Stimulated activated CD8-positive, alpha-beta memory T cell treated with anti-CD3 and anti-CD28 coated beads, Interleukin-15, amount 100 ng/mL, for 4 hours (primary cell): ENCODE measurements at regions not wholly inside any gene's neighbourhood (a gene's known extent, or its start where the extent isn't known, plus 50 kb on each side); places are given as distances from the start of the nearest gene placed in this dataset.

Source experiments
- DNase-seq, 2 donors: peaks; one replicate each; pipeline ENCODE4 v3.0.0-alpha.2; 2020; ENCODE audit warnings: low read depth in 2 of 2

- DNase-seq = no peak
These were observed 214.0 kb upstream of the BTG1 start for GRCh38 chr12:92359581-92360209.

GRCh38 chr12:92357584-92358261, 212.1 kb upstream of the BTG1 start:
- no peak for DNase-seq

- no peak for DNase-seq
These were observed 210.8 kb upstream of the BTG1 start for GRCh38 chr12:92356425-92356824.

DNA sequence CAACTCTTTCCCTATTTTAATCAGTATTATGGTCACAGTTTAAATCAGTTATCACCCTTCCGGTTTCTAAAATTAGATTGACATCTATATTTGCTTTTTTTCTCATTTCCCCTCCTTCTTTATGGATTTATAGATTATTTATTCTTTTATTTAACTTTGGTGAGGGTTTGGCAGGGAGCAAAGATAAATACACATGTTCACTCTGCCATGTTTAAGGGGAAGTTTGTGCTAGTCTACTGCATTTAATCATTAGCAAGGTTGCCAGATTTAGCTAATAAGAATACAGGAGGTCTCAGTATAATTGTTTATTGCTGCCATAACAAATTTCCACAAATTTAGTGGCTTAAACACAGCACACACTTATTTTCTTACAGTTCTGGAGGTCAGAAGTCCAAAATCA, 204.0 kb upstream of the BTG1 start:
- no peak for DNase-seq

- DNase-seq = no peak
These were observed 196.9 kb upstream of the BTG1 start for GRCh38 chr12:92342574-92342973.

DNA sequence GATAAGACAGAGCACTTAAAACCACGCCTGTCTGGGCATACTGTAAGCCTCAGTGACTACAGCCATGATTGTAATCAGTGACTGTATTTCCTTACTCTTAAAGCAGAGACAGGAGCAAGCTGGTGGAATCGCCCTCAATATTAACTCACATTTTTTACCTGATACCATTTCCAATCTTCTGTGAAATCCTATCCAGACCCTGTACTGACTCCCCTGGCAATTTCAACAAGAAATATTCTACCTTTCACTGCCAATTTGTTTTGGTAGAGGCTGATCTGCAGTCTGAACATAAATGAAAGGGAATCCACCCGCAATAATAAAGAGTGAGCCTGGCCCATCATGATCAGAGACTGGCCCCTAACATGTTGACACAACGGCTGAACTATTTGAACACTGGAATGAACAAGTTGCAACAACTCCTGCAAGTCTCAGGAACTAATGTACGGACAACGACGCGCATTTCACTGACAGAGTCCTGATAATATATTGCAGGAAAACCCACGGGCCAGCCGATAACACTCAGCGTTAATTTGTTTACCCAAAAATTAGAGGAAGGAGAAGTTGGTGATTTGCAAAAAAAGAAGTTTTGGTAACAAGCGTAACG, 195.5 kb upstream of the BTG1 start:
- DNase-seq = no peak

DNA sequence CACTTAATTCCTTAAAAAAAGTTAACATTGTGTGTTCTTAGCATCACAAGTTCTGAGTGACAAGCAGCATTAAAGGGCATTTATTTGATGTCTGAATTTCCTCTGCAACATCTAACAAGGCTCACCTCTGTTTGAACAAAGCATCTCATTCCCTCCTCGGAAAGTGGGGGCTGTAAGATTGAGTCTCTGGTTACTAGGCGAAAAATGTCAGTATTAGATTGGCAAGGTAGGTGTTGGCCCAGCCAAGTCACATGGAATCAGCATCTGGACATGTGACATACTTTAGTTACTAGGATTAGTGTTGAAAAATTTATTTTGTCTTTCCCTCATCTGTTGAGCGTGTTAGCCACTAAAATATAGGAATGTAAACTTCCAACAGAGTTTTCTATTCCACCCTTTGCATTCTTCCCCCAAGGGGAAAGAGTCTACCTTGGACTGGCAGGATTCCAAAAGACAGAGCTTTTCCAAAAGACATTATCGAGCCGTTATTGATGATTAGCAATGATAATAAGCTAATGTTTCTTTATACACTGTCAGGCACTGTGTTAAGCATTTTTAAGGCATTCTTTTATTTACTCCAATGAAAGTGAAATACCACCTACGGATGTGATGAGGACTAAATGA, 194.9 kb upstream of the BTG1 start:
- no peak for DNase-seq

- DNase-seq = no peak
These were observed 194.4 kb upstream of the BTG1 start for GRCh38 chr12:92340003-92340402.

DNA sequence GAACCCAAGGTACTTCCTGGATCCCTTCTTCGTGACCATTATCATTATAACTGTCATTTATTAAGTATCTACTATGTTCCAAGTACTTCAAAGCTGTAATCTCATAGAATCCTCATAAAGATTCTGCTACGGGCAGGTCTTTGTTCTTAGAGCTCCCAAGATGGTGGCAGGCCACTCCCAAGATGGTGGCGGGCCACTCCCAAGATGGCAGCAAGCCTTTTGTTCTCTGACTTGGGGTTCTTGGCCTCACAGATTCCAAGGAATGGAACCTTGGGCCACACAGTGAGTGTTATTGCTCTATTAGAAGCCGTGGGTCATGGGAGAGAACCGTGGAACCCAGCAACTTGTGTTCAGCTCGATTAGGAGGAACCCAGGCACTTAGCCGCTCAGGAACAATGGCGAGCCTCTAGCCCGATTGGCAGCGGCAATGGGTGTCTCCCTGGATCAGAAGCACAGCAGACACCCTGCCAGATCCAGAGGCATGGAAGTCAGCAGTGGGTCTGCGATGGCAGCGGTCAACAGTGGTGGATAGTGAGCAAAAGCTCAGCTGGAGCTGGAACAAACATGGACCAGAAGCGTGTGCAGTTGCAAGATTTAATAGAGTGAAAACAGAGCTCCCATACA, 193.7 kb upstream of the BTG1 start:
- no peak for DNase-seq

GRCh38 chr12:92338671-92339070, 193.0 kb upstream of the BTG1 start:
- no peak for DNase-seq

- no peak for DNase-seq
These were observed 192.5 kb upstream of the BTG1 start for GRCh38 chr12:92338102-92338501.

DNA sequence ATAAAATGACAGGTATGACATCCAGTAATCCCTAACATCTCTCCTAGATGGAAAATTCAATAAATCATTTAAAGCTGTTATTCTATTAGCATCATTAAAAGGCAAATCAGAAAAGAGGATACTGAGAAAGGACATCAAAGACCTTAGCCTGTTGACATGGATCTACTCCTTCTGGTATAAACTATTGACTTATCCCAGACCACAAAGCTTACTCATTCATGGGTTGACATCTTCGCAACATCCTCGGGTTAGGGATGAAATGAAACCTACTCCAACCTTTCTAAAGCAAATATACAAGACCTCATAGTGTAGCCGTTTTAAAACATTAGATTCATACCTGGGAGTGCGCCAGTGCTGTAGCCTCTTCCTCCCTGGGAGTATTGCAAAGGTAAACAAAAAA, 191.5 kb upstream of the BTG1 start:
- DNase-seq = no peak

DNA sequence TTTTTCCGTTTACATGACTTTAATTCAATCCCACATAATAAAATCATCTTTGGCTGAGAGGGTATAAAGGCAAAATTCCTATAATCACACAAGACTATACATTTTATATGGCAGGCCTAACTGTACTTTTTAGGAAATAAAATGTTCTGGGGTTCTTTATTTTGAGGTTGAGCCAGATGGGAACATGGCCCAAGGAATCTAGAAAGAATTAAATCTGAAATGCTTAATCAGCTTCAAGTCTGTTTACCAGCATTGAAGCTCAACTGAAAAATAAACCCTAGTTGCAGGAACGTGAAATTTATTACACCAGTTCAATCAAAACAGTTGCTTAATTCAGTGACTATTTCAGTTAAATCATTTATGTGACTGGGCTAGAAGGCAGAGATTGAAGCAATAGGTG, 191.0 kb upstream of the BTG1 start:
- no peak for DNase-seq

GRCh38 chr12:92335831-92336230, 190.2 kb upstream of the BTG1 start:
- no peak for DNase-seq

GRCh38 chr12:92334552-92334951, 188.9 kb upstream of the BTG1 start:
- no peak for DNase-seq

GRCh38 chr12:92332552-92332951, 186.9 kb upstream of the BTG1 start:
- DNase-seq = no peak

DNA sequence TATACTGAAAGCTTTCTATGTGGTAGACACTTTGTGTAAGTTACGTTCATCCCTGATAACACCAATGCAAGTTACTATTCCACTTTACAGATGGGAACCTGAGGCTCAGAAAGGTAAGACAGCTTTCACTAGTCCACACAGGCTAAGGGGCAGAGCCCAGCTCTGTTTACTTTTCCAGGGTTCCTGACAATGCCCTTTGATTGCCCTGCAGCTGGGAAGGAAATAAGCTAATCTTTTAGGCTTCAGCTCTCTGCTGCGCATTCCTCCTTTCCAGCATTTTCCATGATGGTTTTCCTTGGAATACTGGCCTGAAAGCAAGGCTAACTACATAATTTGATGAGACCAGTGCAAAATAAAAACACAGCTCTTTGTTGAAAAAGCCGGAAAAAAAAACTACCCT, 185.7 kb upstream of the BTG1 start:
- DNase-seq = no peak

DNA sequence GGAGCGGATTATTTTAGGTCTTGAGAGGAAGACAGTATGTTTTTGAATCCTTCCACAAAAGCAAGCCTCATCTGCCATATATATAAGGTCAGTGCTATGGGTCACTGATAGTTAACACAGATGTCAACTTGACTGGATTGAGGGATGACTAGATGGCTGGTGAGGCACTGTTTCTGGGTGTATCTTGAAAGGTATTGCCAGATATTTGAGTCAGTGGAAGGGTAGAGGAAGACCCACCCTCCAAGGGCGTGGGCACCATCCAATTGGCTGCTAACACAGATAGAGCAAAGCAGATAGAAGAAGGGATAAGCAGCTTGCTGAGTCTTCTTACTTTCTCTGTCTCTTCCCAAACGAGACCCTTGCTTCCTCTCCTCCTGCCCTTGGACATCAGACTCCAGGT, 185.0 kb upstream of the BTG1 start:
- no peak for DNase-seq

DNA sequence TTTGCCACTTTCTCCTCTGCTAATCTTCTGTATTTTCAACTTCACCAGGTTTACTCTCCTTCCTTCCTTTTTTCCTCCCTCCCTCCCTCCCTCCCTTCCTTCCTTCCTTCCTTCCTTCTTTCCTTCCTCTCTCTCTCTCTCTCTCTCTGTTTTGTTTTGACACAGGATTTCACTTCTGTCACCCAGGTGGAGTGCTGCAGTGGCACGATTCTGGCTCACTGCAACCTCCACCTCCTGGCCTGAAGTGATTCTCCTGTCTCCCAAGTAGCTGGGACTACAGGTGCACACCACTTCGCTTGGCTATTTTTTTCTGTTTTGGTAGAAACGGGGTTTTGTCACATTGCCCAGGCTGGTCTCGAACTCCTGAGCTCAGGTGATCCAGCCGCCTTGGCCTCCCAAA, 181.2 kb upstream of the BTG1 start:
- no peak for DNase-seq

DNA sequence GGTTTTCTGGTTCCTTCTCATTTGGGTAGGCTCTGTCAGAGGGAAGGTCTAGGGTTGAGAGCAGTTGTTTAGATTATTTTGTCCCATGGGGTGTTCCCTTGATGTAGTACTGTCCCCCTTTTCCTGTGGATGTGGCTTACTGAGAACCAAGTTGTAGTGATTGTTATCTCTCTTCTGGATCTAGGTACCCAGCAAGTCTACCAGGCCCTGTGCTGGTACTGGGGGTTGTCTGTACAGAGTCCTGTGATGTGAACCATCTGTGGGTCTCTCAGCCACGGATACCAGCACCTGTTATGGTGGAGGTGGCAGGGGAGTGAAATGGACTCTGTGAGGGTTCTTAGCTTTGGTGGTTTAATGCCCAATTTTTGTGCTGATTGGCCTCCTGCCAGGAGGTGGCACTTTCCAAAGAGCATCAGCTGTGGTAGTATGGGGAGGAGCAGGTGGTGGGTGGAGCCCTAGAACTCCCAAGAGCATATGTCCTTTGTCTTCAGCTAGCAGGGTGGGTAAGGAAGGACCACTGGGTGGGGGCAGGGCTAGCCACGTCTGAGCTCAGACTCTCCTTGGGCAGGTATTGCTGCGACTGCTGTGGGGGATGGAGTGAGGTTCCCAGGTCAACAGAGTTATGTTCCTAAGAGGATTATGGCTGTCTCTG, 179.3 kb upstream of the BTG1 start:
- DNase-seq = no peak

DNA sequence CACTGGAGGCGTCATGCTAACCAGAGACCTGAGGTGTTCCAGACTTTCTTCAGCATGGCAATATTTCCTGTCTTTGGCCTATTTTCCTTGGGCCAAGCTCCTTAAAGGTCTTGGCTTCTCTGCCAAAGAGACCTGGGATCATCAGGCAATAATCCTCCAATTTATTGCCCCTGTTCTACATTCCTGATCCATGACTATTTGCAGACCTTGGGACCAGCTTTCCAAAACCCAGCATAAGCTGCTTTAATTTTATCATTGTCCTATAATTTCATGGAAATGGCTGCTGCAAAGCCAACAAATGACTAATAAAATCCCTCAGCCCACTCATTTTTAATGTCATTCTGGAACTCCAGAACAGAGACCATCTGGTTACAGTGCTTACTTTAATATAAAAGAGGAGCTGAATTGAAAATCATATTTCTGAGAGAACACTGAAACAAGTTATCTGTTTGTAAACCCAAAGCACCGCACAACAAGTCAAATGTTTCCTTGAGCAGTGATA, 166.9 kb upstream of the BTG1 start:
- no peak for DNase-seq
